Progenitor cell of endocrine pancreas (in vitro differentiated cells): ENCODE measurements at regions not wholly inside any gene's neighbourhood (a gene's known extent, or its start where the extent isn't known, plus 50 kb on each side); places are given as distances from the start of the nearest gene placed in this dataset.

ENCODE experiments used
- DNase-seq: peaks from one replicate; pipeline ENCODE4 v3.0.0; 2021; ENCODE audit warnings: low spot score; ENCODE audit not compliant: unreplicated experiment
- H3K27ac Mint-ChIP-seq: 2 replicates; pipeline ENCODE4 v1.8.0; 2021; ENCODE audit warnings: mild to moderate bottlenecking, moderate library complexity, mixed read lengths
- H3K27me3 Mint-ChIP-seq: 2 replicates; pipeline ENCODE4 v1.8.0; 2021; ENCODE audit warnings: mixed read lengths
- H3K36me3 Mint-ChIP-seq: 2 replicates; pipeline ENCODE4 v1.8.0; 2022; ENCODE audit warnings: mixed read lengths; ENCODE audit not compliant: insufficient read depth
- H3K4me1 Mint-ChIP-seq: 2 replicates; pipeline ENCODE4 v1.8.0; 2021; ENCODE audit warnings: low read depth, mixed read lengths
- H3K4me3 Mint-ChIP-seq: 2 replicates; pipeline ENCODE4 v1.8.0; 2021; ENCODE audit warnings: low read depth, mild to moderate bottlenecking, moderate library complexity, mixed read lengths
- H3K9me3 Mint-ChIP-seq: 2 replicates; pipeline ENCODE4 v1.8.0; 2021; ENCODE audit warnings: low read depth, mixed read lengths
- CTCF ChIP-seq: fragments of 200-600 bp; sonication (generic); IDR thresholded peaks from one replicate; pipeline ENCODE4 v1.5.0; 2021; ENCODE audit warnings: antibody characterized with exemption, mild to moderate bottlenecking; ENCODE audit not compliant: unreplicated experiment

GRCh38 chr9:19677924-19678323, 110.9 kb downstream of the SLC24A2 start:
- Mint-ChIP-seq H3K9me3 (no peaks in the 10 kb centered on the region), H3K27ac (no peak overlapping the region), H3K27me3 (no peaks in the 10 kb centered on the region), H3K4me3 (no peak overlapping the region), H3K4me1 (peaks cover 10% of the 10 kb centered on the region), H3K36me3 (no peaks in the 10 kb centered on the region)
- no peak for TF ChIP-seq CTCF
- no peak for DNase-seq

GRCh38 chr9:19675492-19675891, 113.3 kb downstream of the SLC24A2 start:
- Mint-ChIP-seq H3K4me1 (no peaks in the 10 kb centered on the region), H3K9me3 (peaks cover 5% of the 10 kb centered on the region), H3K27me3 (no peaks in the 10 kb centered on the region), H3K4me3 (no peak overlapping the region), H3K36me3 (no peaks in the 10 kb centered on the region), H3K27ac (no peak overlapping the region)
- no peak for TF ChIP-seq CTCF
- no peak for DNase-seq

- Mint-ChIP-seq H3K27me3 (no peaks in the 10 kb centered on the region), H3K27ac (no peak overlapping the region), H3K4me3 (no peak overlapping the region), H3K36me3 (no peaks in the 10 kb centered on the region), H3K9me3 (no peaks in the 10 kb centered on the region), H3K4me1 (no peaks in the 10 kb centered on the region)
- TF ChIP-seq CTCF, result no peak
- no peak for DNase-seq
Measured at GRCh38 chr9:19666575-19666974, 122.3 kb downstream of the SLC24A2 start.

GRCh38 chr9:19665146-19665863, 123.5 kb downstream of the SLC24A2 start:
- no peak for DNase-seq
- Mint-ChIP-seq H3K27me3 (no peaks in the 10 kb centered on the region), H3K36me3 (no peaks in the 10 kb centered on the region), H3K4me3 (no peak overlapping the region), H3K4me1 (no peaks in the 10 kb centered on the region), H3K27ac (no peak overlapping the region), H3K9me3 (no peaks in the 10 kb centered on the region)
- TF ChIP-seq CTCF, result no peak

- no peak overlapping the region for H3K4me3 Mint-ChIP-seq
- H3K27me3 Mint-ChIP-seq, result peaks cover 3% of the 10 kb centered on the region
- no peaks in the 10 kb centered on the region for H3K36me3 Mint-ChIP-seq
- H3K9me3 Mint-ChIP-seq, result no peaks in the 10 kb centered on the region
- no peak overlapping the region for H3K27ac Mint-ChIP-seq
- no peaks in the 10 kb centered on the region for H3K4me1 Mint-ChIP-seq
- DNase-seq, result no peak
- no peak for TF ChIP-seq CTCF
Measured at GRCh38 chr9:19663570-19663969, 125.3 kb downstream of the SLC24A2 start.
